DOHH2 (cell line): ENCODE measurements at regions not wholly inside any gene's neighbourhood (a gene's known extent, or its start where the extent isn't known, plus 50 kb on each side); places are given as distances from the start of the nearest gene placed in this dataset.

Experiments used
- EZH2phosphoT487 ChIP-seq: fragments of 200-600 bp; sonication (generic); IDR thresholded peaks from 2 replicates; pipeline ENCODE4 v1.6.1; 2017; ENCODE audit warnings: borderline replicate concordance, mild to moderate bottlenecking, antibody characterized with exemption, low read length, moderate library complexity, mixed read lengths
- TF ChIP-seq, protein P1 (sequence below): fragments of 200-600 bp; sonication (generic); IDR thresholded peaks from one replicate; pipeline ENCODE4 v1.5.1; 2014; ENCODE audit warnings: antibody characterized with exemption, mild to moderate bottlenecking, low read depth, low read length; ENCODE audit not compliant: poor library complexity, severe bottlenecking

DNA sequence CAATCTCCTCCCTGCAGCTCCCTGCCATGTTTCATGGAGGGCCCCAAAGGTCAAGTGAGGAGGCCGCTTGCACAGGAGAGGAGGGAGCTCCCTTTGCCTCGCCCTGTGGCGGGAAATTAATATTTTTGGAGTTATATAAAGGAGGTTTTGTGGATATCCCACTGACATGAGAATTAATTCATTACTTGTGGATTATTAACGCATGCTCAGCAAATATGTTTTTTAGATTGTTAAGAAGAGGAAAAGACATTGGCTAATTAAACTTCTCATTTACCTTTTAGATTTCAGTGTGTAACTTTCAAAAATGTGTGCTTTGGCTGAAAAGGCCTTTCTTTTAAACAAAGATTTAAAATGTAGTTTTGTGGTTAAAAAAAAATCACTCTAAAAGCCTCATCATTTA, 474.0 kb downstream of the SOCS6 start:
- TF ChIP-seq, protein P1, sequence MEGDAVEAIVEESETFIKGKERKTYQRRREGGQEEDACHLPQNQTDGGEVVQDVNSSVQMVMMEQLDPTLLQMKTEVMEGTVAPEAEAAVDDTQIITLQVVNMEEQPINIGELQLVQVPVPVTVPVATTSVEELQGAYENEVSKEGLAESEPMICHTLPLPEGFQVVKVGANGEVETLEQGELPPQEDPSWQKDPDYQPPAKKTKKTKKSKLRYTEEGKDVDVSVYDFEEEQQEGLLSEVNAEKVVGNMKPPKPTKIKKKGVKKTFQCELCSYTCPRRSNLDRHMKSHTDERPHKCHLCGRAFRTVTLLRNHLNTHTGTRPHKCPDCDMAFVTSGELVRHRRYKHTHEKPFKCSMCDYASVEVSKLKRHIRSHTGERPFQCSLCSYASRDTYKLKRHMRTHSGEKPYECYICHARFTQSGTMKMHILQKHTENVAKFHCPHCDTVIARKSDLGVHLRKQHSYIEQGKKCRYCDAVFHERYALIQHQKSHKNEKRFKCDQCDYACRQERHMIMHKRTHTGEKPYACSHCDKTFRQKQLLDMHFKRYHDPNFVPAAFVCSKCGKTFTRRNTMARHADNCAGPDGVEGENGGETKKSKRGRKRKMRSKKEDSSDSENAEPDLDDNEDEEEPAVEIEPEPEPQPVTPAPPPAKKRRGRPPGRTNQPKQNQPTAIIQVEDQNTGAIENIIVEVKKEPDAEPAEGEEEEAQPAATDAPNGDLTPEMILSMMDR, result no peak
- TF ChIP-seq EZH2phosphoT487, result no peak
